A673 (cell line): ENCODE measurements at regions not wholly inside any gene's neighbourhood (a gene's known extent, or its start where the extent isn't known, plus 50 kb on each side); places are given as distances from the start of the nearest gene placed in this dataset.

Experiments used
- BruUV-seq: library from RNA; stranded (reverse); fragments of 400-500 nt; replicated peaks from 2 replicates; lab custom pipeline; 2021; lab: Mats Ljungman, UMichigan
- CTCF ChIA-PET: fragments of 300-600 bp; sonication (Branson Sonifier 250); formaldehyde crosslinking; loops from one replicate; lab custom pipeline; 2022; ENCODE audit warnings: antibody characterized with exemption; lab: Charles Lee
- POLR2A ChIA-PET: fragments of 300-600 bp; sonication (Branson Sonifier 250); formaldehyde crosslinking; loops from one replicate; lab custom pipeline; 2022; ENCODE audit warnings: antibody characterized with exemption; ENCODE audit not compliant: low non-redundant PET; lab: Charles Lee
- DNase-seq: peaks from one replicate; pipeline ENCODE4 v3.0.0-alpha.2; 2015; ENCODE audit warnings: low spot score
- H3K27ac ChIP-seq: fragments of 200-600 bp; sonication (generic); 2 replicates; pipeline ENCODE4 v1.5.1; 2016; ENCODE audit warnings: mixed run types, low read depth, mild to moderate bottlenecking, mixed read lengths, antibody characterized with exemption, low read length; ENCODE audit not compliant: poor library complexity, severe bottlenecking
- H3K27me3 ChIP-seq: fragments of 200-600 bp; sonication (generic); replicated peaks from 2 replicates; pipeline ENCODE4 v1.6.1; 2017; ENCODE audit warnings: mixed run types, low read depth, mild to moderate bottlenecking, mixed read lengths, antibody characterized with exemption, low read length; ENCODE audit not compliant: insufficient read depth, poor library complexity
- H3K36me3 ChIP-seq: fragments of 200-600 bp; sonication (generic); 2 replicates; pipeline ENCODE4 v1.6.1; 2016; ENCODE audit warnings: mixed run types, mild to moderate bottlenecking, mixed read lengths, antibody characterized with exemption, low read length; ENCODE audit not compliant: insufficient read depth, poor library complexity, severe bottlenecking
- H3K4me1 ChIP-seq: fragments of 200-600 bp; sonication (generic); 2 replicates; pipeline ENCODE4 v1.6.1; 2017; ENCODE audit warnings: mixed run types, mild to moderate bottlenecking, mixed read lengths, antibody characterized with exemption, low read length; ENCODE audit not compliant: insufficient read depth, poor library complexity, severe bottlenecking
- H3K4me3 ChIP-seq: fragments of 200-600 bp; sonication (generic); 2 replicates; pipeline ENCODE4 v1.5.1; 2016; ENCODE audit warnings: low read depth, mixed run types, mild to moderate bottlenecking, mixed read lengths, low read length; ENCODE audit not compliant: poor library complexity, severe bottlenecking
- H3K9me3 ChIP-seq: fragments of 200-600 bp; sonication (generic); 2 replicates; pipeline ENCODE4 v1.6.1; 2016; ENCODE audit warnings: mixed run types, low read depth, mild to moderate bottlenecking, mixed read lengths, antibody characterized with exemption, low read length; ENCODE audit not compliant: poor library complexity, severe bottlenecking
- EZH2 ChIP-seq: fragments of 200-600 bp; sonication (generic); IDR thresholded peaks from 2 replicates; pipeline ENCODE4 v1.6.1; 2017; ENCODE audit warnings: borderline replicate concordance, low read depth, mild to moderate bottlenecking, mixed read lengths, antibody characterized with exemption, low read length; ENCODE audit not compliant: poor library complexity, severe bottlenecking
- intact Hi-C: fragments of 100-400 bp; cut with micrococcal nuclease; formaldehyde crosslinking; loops from one replicate; pipeline ENCODE4 v1.10.0; 2022; ENCODE audit not compliant: unreplicated experiment
- TF ChIP-seq, protein P1 (sequence below): fragments of 300-800, 200-600 bp; sonication (generic); conservative IDR thresholded peaks from 2 replicates; pipeline ENCODE4 v1.5.1; 2017; ENCODE audit warnings: low read depth, mild to moderate bottlenecking, antibody characterized with exemption, low read length, moderate library complexity, mixed read lengths

GRCh38 chr4:157575339-157575738 lies 354.8 kb downstream of the GRIA2 start:
- CTCF ChIA-PET, result no interaction called here

DNA sequence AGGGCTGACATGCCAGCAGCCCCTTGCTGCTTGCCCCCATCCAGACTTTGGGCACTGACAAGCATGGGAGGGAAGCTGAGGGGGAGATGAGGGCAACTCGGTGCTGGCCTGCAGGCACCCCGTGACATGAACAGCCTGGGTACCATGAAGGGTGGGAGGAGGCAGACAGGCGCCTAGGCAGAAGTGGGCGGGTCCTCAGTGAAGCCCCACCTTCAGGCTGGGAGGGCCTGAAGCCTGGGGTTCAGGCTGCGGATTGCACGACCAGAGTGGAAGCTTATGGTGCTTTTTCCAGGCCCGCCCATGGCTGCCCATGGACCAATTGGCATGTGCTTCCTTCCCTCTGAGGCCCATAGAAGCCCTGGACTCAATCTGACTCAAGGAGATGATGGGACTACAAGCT lies 354.1 kb downstream of the GRIA2 start:
- ChIA-PET POLR2A (interaction anchor here (0.5 kb wide), 1 partner anchor 345 kb away, joined by 8 read pairs; no protein-coding TSS in a partner anchor), CTCF (no interaction called here)
- H3K9me3 ChIP-seq, result no peaks in the 10 kb centered on the region
- intact Hi-C loops, result no loop called here
- H3K4me1 ChIP-seq, result no peaks in the 10 kb centered on the region
- TF ChIP-seq, protein P1, sequence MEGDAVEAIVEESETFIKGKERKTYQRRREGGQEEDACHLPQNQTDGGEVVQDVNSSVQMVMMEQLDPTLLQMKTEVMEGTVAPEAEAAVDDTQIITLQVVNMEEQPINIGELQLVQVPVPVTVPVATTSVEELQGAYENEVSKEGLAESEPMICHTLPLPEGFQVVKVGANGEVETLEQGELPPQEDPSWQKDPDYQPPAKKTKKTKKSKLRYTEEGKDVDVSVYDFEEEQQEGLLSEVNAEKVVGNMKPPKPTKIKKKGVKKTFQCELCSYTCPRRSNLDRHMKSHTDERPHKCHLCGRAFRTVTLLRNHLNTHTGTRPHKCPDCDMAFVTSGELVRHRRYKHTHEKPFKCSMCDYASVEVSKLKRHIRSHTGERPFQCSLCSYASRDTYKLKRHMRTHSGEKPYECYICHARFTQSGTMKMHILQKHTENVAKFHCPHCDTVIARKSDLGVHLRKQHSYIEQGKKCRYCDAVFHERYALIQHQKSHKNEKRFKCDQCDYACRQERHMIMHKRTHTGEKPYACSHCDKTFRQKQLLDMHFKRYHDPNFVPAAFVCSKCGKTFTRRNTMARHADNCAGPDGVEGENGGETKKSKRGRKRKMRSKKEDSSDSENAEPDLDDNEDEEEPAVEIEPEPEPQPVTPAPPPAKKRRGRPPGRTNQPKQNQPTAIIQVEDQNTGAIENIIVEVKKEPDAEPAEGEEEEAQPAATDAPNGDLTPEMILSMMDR, result no peak
- no peak for TF ChIP-seq EZH2
- no peaks in the 10 kb centered on the region for H3K36me3 ChIP-seq
- no peaks in the 10 kb centered on the region for H3K27me3 ChIP-seq
- no TSS peak for BruUV-seq
- no peak overlapping the region for H3K4me3 ChIP-seq
- H3K27ac ChIP-seq, result no peak overlapping the region
- DNase-seq, result no peak

More at GRCh38 chr4:157575339-157575738, 354.8 kb downstream of the GRIA2 start:
- Histone ChIP-seq H3K36me3 (no peaks in the 10 kb centered on the region), H3K4me1 (peaks cover 3% of the 10 kb centered on the region), H3K27ac (no peak overlapping the region), H3K4me3 (no peak overlapping the region), H3K9me3 (no peaks in the 10 kb centered on the region), H3K27me3 (no peaks in the 10 kb centered on the region)
- POLR2A ChIA-PET, result interaction anchor here (0.5 kb wide), 1 partner anchor 344 kb away, joined by 8 read pairs; no protein-coding TSS in a partner anchor
- TF ChIP-seq, protein P1, result no peak
- TF ChIP-seq EZH2, result no peak
- BruUV-seq, result no TSS peak
- intact Hi-C loops, result no loop called here
- DNase-seq, result no peak

DNA sequence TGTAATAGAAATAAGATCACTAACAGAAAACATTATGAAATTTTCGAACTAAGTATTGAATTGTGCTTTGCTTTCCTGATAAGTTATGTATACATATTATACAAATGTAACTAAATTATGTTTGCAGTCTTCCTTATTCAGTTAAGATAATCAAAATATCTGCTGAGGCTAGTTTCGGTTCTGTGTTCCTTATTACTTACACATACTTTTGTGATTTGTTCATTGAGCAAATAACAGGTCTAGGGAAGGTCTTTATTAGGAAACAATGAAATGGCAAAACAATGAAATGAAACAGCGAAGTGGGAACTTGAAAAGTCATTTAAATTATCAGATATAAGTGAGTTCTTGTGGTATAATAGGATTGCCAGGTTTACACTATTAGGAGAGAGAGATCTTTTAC lies 352.4 kb downstream of the GRIA2 start:
- BruUV-seq, result no TSS peak
- no peak for DNase-seq
- H3K27me3 ChIP-seq, result no peaks in the 10 kb centered on the region
- CTCF ChIA-PET, result no interaction called here
- POLR2A ChIA-PET, result no interaction called here
- H3K9me3 ChIP-seq, result no peaks in the 10 kb centered on the region
- TF ChIP-seq, protein P1, result no peak
- no peak for TF ChIP-seq EZH2
- H3K27ac ChIP-seq, result no peak overlapping the region
- intact Hi-C loops, result no loop called here
- no peaks in the 10 kb centered on the region for H3K4me1 ChIP-seq
- no peaks in the 10 kb centered on the region for H3K36me3 ChIP-seq
- no peak overlapping the region for H3K4me3 ChIP-seq
